CD14-positive monocyte (primary cell): ENCODE measurements at regions not wholly inside any gene's neighbourhood (a gene's known extent, or its start where the extent isn't known, plus 50 kb on each side); places are given as distances from the start of the nearest gene placed in this dataset.

Source experiments
- DNase-seq, 3 donors: peaks; one replicate each; pipeline ENCODE4 v3.0.0-alpha.2; 2011 to 2022
- H2AFZ ChIP-seq: 2 replicates; pipeline ENCODE4 v1.6.0; 2012; ENCODE audit warnings: mild to moderate bottlenecking, low read depth, low read length, inconsistent platforms; ENCODE audit not compliant: insufficient read depth, poor library complexity, severe bottlenecking
- H3K27ac ChIP-seq, 2 donors: 1 replicate in 1 of 2; 2 replicates in 1 of 2; pipeline ENCODE4 v1.5.1; 2012 to 2013; ENCODE audit warnings: low read length in 2 of 2, control low read depth in 1 of 2, inconsistent platforms in 1 of 2, low read depth in 1 of 2, mild to moderate bottlenecking in 1 of 2
- H3K27me3 ChIP-seq, 2 donors: one replicate each; pipeline versions ENCODE4 v1.6.0 to v1.6.1; 2011 to 2013; ENCODE audit warnings: low read length in 2 of 2; ENCODE audit not compliant: control insufficient read depth in 2 of 2, insufficient read depth in 2 of 2
- H3K36me3 ChIP-seq, 2 donors: replicated peaks in 1 of 2; 1 replicate in 1 of 2; 2 replicates in 1 of 2; pipeline versions ENCODE4 v1.5.1 to v1.6.1; 2012 to 2013; ENCODE audit warnings: low read length in 2 of 2, control low read depth in 1 of 2, inconsistent platforms in 1 of 2, mild to moderate bottlenecking in 1 of 2; ENCODE audit not compliant: insufficient read depth in 2 of 2, control insufficient read depth in 1 of 2
- H3K4me1 ChIP-seq, 2 donors: 1 replicate in 1 of 2; 2 replicates in 1 of 2; pipeline versions ENCODE4 v1.5.1 to v1.6.1; 2012 to 2013; ENCODE audit warnings: low read length in 2 of 2, control low read depth in 1 of 2, inconsistent platforms in 1 of 2, mild to moderate bottlenecking in 1 of 2, moderate library complexity in 1 of 2; ENCODE audit not compliant: insufficient read depth in 2 of 2, control insufficient read depth in 1 of 2
- H3K4me2 ChIP-seq: replicated peaks from 2 replicates; pipeline ENCODE3; 2012; ENCODE audit warnings: low read length, moderate library complexity, mild to moderate bottlenecking; ENCODE audit not compliant: poor library complexity, severe bottlenecking; ENCODE audit errors: extremely low read depth
- H3K4me3 ChIP-seq, 3 experiments: fragments of 200-600 bp in 1 of 3; sonication (generic) in 1 of 3; replicated peaks in 1 of 3; 1 replicate in 2 of 3; 2 replicates in 1 of 3; pipeline ENCODE4 v1.5.1; 2011 to 2013; ENCODE audit warnings: low read length in 3 of 3, mild to moderate bottlenecking in 3 of 3, control low read depth in 2 of 3, low read depth in 2 of 3, inconsistent platforms in 1 of 3, moderate library complexity in 1 of 3
- H3K79me2 ChIP-seq: 2 replicates; pipeline ENCODE4 v1.6.0; 2012; ENCODE audit warnings: mild to moderate bottlenecking, control low read depth, inconsistent platforms, low read length, moderate library complexity; ENCODE audit not compliant: insufficient read depth
- H3K9ac ChIP-seq: 2 replicates; pipeline ENCODE4 v1.6.0; 2017; ENCODE audit warnings: low read length, mild to moderate bottlenecking; ENCODE audit not compliant: insufficient read depth, poor library complexity, severe bottlenecking
- H3K9me3 ChIP-seq, 2 donors: replicated peaks in 1 of 2; 1 replicate in 1 of 2; 2 replicates in 1 of 2; pipeline versions ENCODE4 v1.5.1 to v1.6.1; 2012 to 2013; ENCODE audit warnings: low read length in 2 of 2, control low read depth in 1 of 2; ENCODE audit not compliant: control insufficient read depth in 1 of 2, insufficient read depth in 1 of 2
- H4K20me1 ChIP-seq: 2 replicates; pipeline ENCODE4 v1.6.0; 2012; ENCODE audit warnings: mild to moderate bottlenecking, low read length, control low read depth, moderate library complexity; ENCODE audit not compliant: insufficient read depth
- H3K27ac Mint-ChIP-seq, 7 donors: one replicate each; pipeline ENCODE4 v1.8.0; 2020; ENCODE audit warnings: mild to moderate bottlenecking in 7 of 7, mixed read lengths in 7 of 7, moderate library complexity in 6 of 7, inconsistent platforms in 2 of 7
- H3K27me3 Mint-ChIP-seq, 3 donors: one replicate each; pipeline ENCODE4 v1.8.0; 2021 to 2022; ENCODE audit warnings: low read depth in 3 of 3, mild to moderate bottlenecking in 3 of 3, mixed read lengths in 3 of 3, moderate library complexity in 3 of 3, inconsistent platforms in 1 of 3
- H3K36me3 Mint-ChIP-seq, 2 donors: one replicate each; pipeline ENCODE4 v1.8.0; 2020; ENCODE audit warnings: mixed read lengths in 2 of 2, inconsistent platforms in 1 of 2, mild to moderate bottlenecking in 1 of 2
- H3K4me1 Mint-ChIP-seq: one replicate; pipeline ENCODE4 v1.8.0; 2020; ENCODE audit warnings: mild to moderate bottlenecking, mixed read lengths
- H3K4me3 Mint-ChIP-seq, 2 donors: one replicate each; pipeline ENCODE4 v1.8.0; 2020; ENCODE audit warnings: mild to moderate bottlenecking in 2 of 2, mixed read lengths in 2 of 2, moderate library complexity in 1 of 2
- H3K9me3 Mint-ChIP-seq, 7 donors: one replicate each; pipeline ENCODE4 v1.8.0; 2020 to 2022; ENCODE audit warnings: mixed read lengths in 7 of 7, mild to moderate bottlenecking in 6 of 7, moderate library complexity in 6 of 7, inconsistent platforms in 2 of 7
- CTCF ChIP-seq: fragments of 200-600 bp; IDR thresholded peaks from one replicate; pipeline ENCODE4 v1.8.0; 2022; ENCODE audit warnings: antibody characterized with exemption, mild to moderate bottlenecking
- WGBS: methylation state at CpG from one replicate; pipeline ENCODE4 v1.1.5; 2013; ENCODE audit warnings: missing lambda C conversion rate; ENCODE audit not compliant: insufficient coverage; 5-methylcytosine and 5-hydroxymethylcytosine counted together
- intact Hi-C, 2 donors: fragments of 100-400 bp; cut with micrococcal nuclease; formaldehyde crosslinking; loops; one replicate each; pipeline versions ENCODE4 v1.15.0 to v1.15.1; 2023

- Histone ChIP-seq H3K27ac (no peak overlapping the region), H3K27me3 (no peaks in the 10 kb centered on the region), H3K4me1 (no peaks in the 10 kb centered on the region), H3K79me2 (no peaks in the 10 kb centered on the region), H3K9me3 (peaks cover 9 to 11% of the 10 kb centered on the region in 2 donors), H3K9ac (no peak overlapping the region), H2AFZ (no peak overlapping the region), H3K36me3 (no peaks in the 10 kb centered on the region), H3K4me2 (no peak overlapping the region), H4K20me1 (no peaks in the 10 kb centered on the region), H3K4me3 (no peak overlapping the region)
- WGBS: 100% methylated on average over 2 of the region's 2 CpGs
- Mint-ChIP-seq H3K27ac (peak overlapping the region in 1 of 7 donors; percentile 10), H3K36me3 (no peaks in the 10 kb centered on the region), H3K4me3 (no peak overlapping the region), H3K9me3 (peaks cover 0 to 14% (median 8%) of the 10 kb centered on the region in 7 donors), H3K4me1 (peaks cover 8% of the 10 kb centered on the region), H3K27me3 (no peaks in the 10 kb centered on the region)
- TF ChIP-seq CTCF: no peak
- no peak for DNase-seq
- intact Hi-C loops: no loop called here
Measured at GRCh38 chr4:11287055-11287454, 141.6 kb downstream of the HS3ST1 start.

- Mint-ChIP-seq H3K27ac (no peak overlapping the region), H3K4me3 (no peak overlapping the region), H3K9me3 (peaks cover 0 to 14% (median 8%) of the 10 kb centered on the region in 7 donors), H3K27me3 (no peaks in the 10 kb centered on the region), H3K36me3 (no peaks in the 10 kb centered on the region), H3K4me1 (peaks cover 8% of the 10 kb centered on the region)
- WGBS: no CpG with 5 or more reads among the region's 2 CpGs
- Histone ChIP-seq H3K27me3 (no peaks in the 10 kb centered on the region), H3K4me1 (no peaks in the 10 kb centered on the region), H3K4me2 (no peak overlapping the region), H3K79me2 (no peaks in the 10 kb centered on the region), H3K36me3 (no peaks in the 10 kb centered on the region), H3K27ac (no peak overlapping the region), H4K20me1 (no peaks in the 10 kb centered on the region), H2AFZ (no peak overlapping the region), H3K9me3 (peaks cover 9 to 11% of the 10 kb centered on the region in 2 donors), H3K4me3 (no peak overlapping the region), H3K9ac (no peak overlapping the region)
- no peak for TF ChIP-seq CTCF
- DNase-seq: no peak
- intact Hi-C loops: no loop called here
Measured at GRCh38 chr4:11286533-11286932, 142.2 kb downstream of the HS3ST1 start.
